GM13976 (cell line): ENCODE measurements at regions not wholly inside any gene's neighbourhood (a gene's known extent, or its start where the extent isn't known, plus 50 kb on each side); places are given as distances from the start of the nearest gene placed in this dataset.

ENCODE experiments used
- DNase-seq: peaks from one replicate; pipeline ENCODE4 v3.0.0; 2012; ENCODE audit warnings: low spot score
- CTCF ChIP-seq: IDR thresholded peaks from 2 replicates; pipeline ENCODE4 v1.5.1; 2012; ENCODE audit warnings: borderline replicate concordance, mild to moderate bottlenecking; ENCODE audit not compliant: insufficient read depth; ENCODE audit errors: extremely low read depth, missing control alignments, control extremely low read depth
- in situ Hi-C: fragments of 300-500 bp; cut with MboI; formaldehyde crosslinking; loops from one replicate; pipeline ENCODE4 v1.12.0; 2022; ENCODE audit warnings: low sequenced_read_pairs, mixed read lengths, inconsistent platforms; ENCODE audit not compliant: unreplicated experiment

GRCh38 chr4:173866322-173867026 is 336.4 kb upstream of the HAND2 start:
- DNase-seq: no peak
- TF ChIP-seq CTCF: no peak
- in situ Hi-C loops: no loop called here

- DNase-seq: no peak
- TF ChIP-seq CTCF: no peak
- in situ Hi-C loops: no loop called here
These were observed 332.7 kb upstream of the HAND2 start for GRCh38 chr4:173862754-173863153.

GRCh38 chr4:173860094-173860493 is 330.1 kb upstream of the HAND2 start:
- no peak for TF ChIP-seq CTCF
- DNase-seq: no peak
- in situ Hi-C loops: no loop called here

- no peak for TF ChIP-seq CTCF
- in situ Hi-C loops: no loop called here
- DNase-seq: no peak
These were observed 329.2 kb upstream of the HAND2 start for GRCh38 chr4:173859091-173859713.

DNA sequence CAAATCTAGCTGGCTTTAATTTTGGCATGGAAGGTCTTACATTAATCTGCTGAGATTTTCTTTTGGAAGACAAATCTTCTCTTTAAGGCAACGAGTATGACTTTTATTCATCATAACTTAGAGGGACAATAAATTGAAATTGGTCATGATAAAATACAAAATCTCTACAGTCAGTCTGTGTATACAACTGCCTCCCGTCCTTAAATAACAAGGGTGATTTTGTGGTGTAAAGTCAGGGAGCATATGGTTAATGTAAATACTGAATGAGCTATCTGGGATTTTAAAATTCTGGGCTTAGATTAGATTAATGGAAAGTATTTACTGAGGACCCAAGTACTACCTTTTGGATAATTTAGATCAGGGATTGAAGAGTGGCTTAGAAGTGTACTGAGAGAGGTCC is 328.4 kb upstream of the HAND2 start:
- in situ Hi-C loops: no loop called here
- TF ChIP-seq CTCF: no peak
- DNase-seq: no peak

DNA sequence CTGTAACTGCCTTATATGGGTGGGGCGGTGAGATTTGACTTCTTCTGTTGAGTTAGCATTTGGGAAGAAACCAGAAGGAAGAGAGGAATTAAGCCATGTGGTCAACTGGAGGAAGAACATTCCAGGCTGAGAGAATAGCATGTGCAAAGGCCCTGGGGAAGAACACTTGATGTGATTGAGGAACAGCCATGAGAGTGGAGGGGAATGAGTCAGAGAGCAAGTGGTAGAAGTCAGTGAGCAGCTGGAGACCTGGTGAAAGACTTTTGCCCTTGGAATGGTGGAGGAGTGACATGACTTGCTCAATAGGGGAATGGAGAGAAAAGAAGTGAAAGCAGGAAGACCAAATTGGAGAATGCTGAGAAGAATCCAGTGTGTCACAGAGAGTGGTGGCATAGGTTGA is 327.8 kb upstream of the HAND2 start:
- no peak for DNase-seq
- TF ChIP-seq CTCF: no peak
- in situ Hi-C loops: no loop called here
